ENCODE measurements at regions not wholly inside any gene's neighbourhood (a gene's known extent, or its start where the extent isn't known, plus 50 kb on each side); places are given as distances from the start of the nearest gene placed in this dataset.

DNA sequence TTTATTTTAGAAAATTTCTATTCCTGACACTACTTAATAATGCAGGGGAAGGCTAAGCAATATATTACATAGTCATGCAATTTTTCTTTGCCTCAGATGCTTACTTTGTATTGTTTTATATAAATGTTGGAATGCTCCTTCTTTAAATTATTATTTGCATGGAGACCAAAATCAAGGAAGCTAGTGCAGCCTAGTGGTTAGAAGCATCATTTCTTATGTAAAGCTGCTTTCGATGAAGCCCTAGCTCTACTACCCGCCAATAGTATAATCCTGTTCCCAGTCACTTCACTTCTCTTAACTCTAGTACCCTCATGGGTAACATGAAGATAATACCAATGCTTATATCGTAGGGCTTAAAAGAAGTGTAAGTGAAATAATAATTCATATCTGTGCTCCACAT lies 198.9 kb downstream of the LRATD1 start:
- TF ChIP-seq EP300 (IDR thresholded peaks at IDR 0.05; ENCODE audit: borderline replicate concordance): no peak
- no peak for TF ChIP-seq RAD21 (IDR thresholded peaks at IDR 0.05; ENCODE audit: low read depth)
- TF ChIP-seq, protein P1, sequence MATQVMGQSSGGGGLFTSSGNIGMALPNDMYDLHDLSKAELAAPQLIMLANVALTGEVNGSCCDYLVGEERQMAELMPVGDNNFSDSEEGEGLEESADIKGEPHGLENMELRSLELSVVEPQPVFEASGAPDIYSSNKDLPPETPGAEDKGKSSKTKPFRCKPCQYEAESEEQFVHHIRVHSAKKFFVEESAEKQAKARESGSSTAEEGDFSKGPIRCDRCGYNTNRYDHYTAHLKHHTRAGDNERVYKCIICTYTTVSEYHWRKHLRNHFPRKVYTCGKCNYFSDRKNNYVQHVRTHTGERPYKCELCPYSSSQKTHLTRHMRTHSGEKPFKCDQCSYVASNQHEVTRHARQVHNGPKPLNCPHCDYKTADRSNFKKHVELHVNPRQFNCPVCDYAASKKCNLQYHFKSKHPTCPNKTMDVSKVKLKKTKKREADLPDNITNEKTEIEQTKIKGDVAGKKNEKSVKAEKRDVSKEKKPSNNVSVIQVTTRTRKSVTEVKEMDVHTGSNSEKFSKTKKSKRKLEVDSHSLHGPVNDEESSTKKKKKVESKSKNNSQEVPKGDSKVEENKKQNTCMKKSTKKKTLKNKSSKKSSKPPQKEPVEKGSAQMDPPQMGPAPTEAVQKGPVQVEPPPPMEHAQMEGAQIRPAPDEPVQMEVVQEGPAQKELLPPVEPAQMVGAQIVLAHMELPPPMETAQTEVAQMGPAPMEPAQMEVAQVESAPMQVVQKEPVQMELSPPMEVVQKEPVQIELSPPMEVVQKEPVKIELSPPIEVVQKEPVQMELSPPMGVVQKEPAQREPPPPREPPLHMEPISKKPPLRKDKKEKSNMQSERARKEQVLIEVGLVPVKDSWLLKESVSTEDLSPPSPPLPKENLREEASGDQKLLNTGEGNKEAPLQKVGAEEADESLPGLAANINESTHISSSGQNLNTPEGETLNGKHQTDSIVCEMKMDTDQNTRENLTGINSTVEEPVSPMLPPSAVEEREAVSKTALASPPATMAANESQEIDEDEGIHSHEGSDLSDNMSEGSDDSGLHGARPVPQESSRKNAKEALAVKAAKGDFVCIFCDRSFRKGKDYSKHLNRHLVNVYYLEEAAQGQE (IDR thresholded peaks at IDR 0.05; ENCODE audit: low read depth): no peak
- TF ChIP-seq FOXM1 (IDR thresholded peaks at IDR 0.05; ENCODE audit: borderline replicate concordance, low read depth): no peak
- TF ChIP-seq ZBTB7A (IDR thresholded peaks at IDR 0.05; ENCODE audit: low read depth): no peak
- TF ChIP-seq, protein P2, sequence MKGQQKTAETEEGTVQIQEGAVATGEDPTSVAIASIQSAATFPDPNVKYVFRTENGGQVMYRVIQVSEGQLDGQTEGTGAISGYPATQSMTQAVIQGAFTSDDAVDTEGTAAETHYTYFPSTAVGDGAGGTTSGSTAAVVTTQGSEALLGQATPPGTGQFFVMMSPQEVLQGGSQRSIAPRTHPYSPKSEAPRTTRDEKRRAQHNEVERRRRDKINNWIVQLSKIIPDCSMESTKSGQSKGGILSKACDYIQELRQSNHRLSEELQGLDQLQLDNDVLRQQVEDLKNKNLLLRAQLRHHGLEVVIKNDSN (IDR thresholded peaks at IDR 0.05): no peak
- TF ChIP-seq TAF1 (IDR thresholded peaks at IDR 0.05; ENCODE audit: low read depth): no peak
- TF ChIP-seq YY1 (IDR thresholded peaks at IDR 0.05; ENCODE audit: low read depth): no peak
- TF ChIP-seq TCF12 (IDR thresholded peaks at IDR 0.05; ENCODE audit: low read depth): no peak
- no peak for TF ChIP-seq NFIC (IDR thresholded peaks at IDR 0.05)
- TF ChIP-seq CREB1 (IDR thresholded peaks at IDR 0.05; ENCODE audit: low read depth): no peak
